ENCODE measurements at regions not wholly inside any gene's neighbourhood (a gene's known extent, or its start where the extent isn't known, plus 50 kb on each side); places are given as distances from the start of the nearest gene placed in this dataset.

DNA sequence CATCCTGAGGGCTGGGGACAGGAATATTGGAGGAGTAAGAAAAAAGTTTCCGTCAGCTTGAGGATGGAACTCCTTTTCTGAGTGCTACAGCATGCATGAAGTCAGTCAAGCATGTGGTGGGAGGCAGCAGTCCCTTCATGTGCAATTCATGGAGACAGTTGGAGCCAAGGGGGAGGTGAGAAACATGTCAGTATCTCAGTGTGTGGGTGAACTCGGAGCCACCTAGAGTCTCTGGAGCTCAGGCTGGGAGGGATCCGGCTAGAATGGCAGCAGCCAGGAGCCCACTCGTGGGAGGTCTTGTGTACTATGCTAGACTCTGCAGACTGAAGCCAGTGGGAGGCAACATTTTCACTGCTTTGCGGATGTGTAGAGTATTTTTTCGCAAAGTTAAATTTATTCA, 60.3 kb downstream of the AVPR1A start:
- H4K20me1 ChIP-seq (ENCODE audit: control insufficient read depth, insufficient read depth) = no peaks in the 10 kb centered on the region
- DNase-seq (ENCODE audit: low read depth, low spot score) = no peak
- no peaks in the 10 kb centered on the region for H3K9me3 ChIP-seq (replicated peaks; ENCODE audit: control insufficient read depth, insufficient read depth, low read length)
- ATAC-seq = no peak
- CTCF ChIA-PET = no interaction called here
- SMC1A ChIA-PET (ENCODE audit: uncharacterized antibody, unreplicated experiment) = no interaction called here
- WGBS (ENCODE audit: insufficient coverage, insufficient replicate concordance, low lambda C conversion rate, missing lambda C conversion rate) = 12% methylated on average over 6 of the region's 6 CpGs
- H3K79me2 ChIP-seq (ENCODE audit: control insufficient read depth, insufficient read depth, low read length) = no peaks in the 10 kb centered on the region
- POLR2A ChIA-PET = no interaction called here
- H3K36me3 ChIP-seq (ENCODE audit: control insufficient read depth in 2 of 2, insufficient read depth in 2 of 2, low read length in 1 of 2) = no peaks in the 10 kb centered on the region
- in situ Hi-C loops (cut with MboI) = no loop called here
- no peak overlapping the region for H2AFZ ChIP-seq (ENCODE audit: control insufficient read depth, low read depth, low read length)
- H3K4me3 ChIP-seq = no peak overlapping the region
- intact Hi-C loops (cut with micrococcal nuclease; ENCODE audit: unreplicated experiment) = no loop called here
- no TSS peak for BruUV-seq (replicated peaks)
- no peak for FAIRE-seq
- H3K4me1 ChIP-seq (ENCODE audit: control insufficient read depth, insufficient read depth, low read length) = no peaks in the 10 kb centered on the region
- H3K27me3 ChIP-seq (replicated peaks in 1 of 2; ENCODE audit: control insufficient read depth in 2 of 2, insufficient read depth in 2 of 2, low read length in 1 of 2) = no peaks in the 10 kb centered on the region
- RAD21 ChIA-PET (ENCODE audit: unreplicated experiment) = no interaction called here
- H3K4me2 ChIP-seq (ENCODE audit: control insufficient read depth, insufficient read depth) = no peak overlapping the region
- no peak overlapping the region for H3K27ac ChIP-seq (ENCODE audit: control insufficient read depth, insufficient read depth)
- no peak overlapping the region for H3K9ac ChIP-seq (ENCODE audit: control insufficient read depth, insufficient read depth, low read length)
- TF ChIP-seq RUNX3 (IDR thresholded peaks at IDR 0.05; ENCODE audit: low read length) (no peak), RBBP5 (conservative IDR thresholded peaks at IDR 0.05) (no peak)

DNA sequence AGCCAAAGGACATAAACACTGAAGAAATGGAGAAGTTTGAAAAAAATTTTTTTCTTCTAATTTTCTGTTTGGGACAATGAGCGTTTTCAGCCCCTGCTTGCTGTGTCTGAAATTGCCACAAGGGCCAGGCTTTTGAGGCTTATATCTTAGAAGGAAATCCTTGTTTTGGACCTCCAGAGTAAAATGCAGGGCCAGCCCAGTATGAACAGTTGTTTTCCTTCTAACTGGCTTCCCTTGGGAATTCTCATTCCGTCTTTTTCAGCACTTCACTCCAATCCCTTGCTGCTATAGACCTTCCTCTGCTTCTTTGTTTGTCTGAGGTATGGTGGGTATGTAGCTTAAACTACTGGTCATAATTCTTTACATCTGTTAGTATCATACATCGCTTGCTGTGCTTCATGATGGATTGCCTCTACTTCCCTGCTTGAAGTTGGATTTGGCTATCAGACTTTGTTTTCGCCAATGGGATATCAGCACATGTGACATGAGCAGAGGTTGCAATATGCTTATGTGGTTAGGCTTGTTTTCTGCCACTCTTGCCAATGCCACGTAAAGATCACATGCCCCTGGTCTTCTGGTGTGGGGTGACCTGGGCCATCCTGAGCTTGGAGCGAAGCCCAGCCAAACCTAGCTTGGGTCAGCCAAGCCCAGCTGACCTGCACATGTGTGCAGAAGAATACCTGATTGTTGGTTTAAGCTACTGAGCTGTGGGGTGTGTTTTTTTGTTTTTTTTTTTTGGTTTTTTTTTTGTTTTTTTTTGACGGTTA, 64.7 kb downstream of the AVPR1A start:
- intact Hi-C loops (cut with micrococcal nuclease; ENCODE audit: unreplicated experiment) (no loop called here), in situ Hi-C loops (cut with MboI) (no loop called here)
- H3K27ac ChIP-seq (ENCODE audit: control insufficient read depth, insufficient read depth) = no peak overlapping the region
- H3K4me2 ChIP-seq (ENCODE audit: control insufficient read depth, insufficient read depth) = no peak overlapping the region
- no peaks in the 10 kb centered on the region for H3K79me2 ChIP-seq (ENCODE audit: control insufficient read depth, insufficient read depth, low read length)
- 28% methylated on average over 7 of the region's 7 CpGs for WGBS (ENCODE audit: insufficient coverage, insufficient replicate concordance, low lambda C conversion rate, missing lambda C conversion rate)
- ChIA-PET RAD21 (ENCODE audit: unreplicated experiment) (interaction anchor here (0.7 kb wide), 1 partner anchor 102 kb away, joined by 6 read pairs; no protein-coding TSS in a partner anchor), SMC1A (ENCODE audit: uncharacterized antibody, unreplicated experiment) (no interaction called here), POLR2A (no interaction called here), CTCF (interaction anchor here (0.6 kb wide), 1 partner anchor 846 kb away, joined by 3 read pairs; no protein-coding TSS in a partner anchor)
- ATAC-seq (no peak), DNase-seq (ENCODE audit: low read depth, low spot score) (no peak), FAIRE-seq (no peak)
- no peaks in the 10 kb centered on the region for H4K20me1 ChIP-seq (ENCODE audit: control insufficient read depth, insufficient read depth)
- H3K4me3 ChIP-seq = no peak overlapping the region
- no peak overlapping the region for H3K9ac ChIP-seq (ENCODE audit: control insufficient read depth, insufficient read depth, low read length)
- no peaks in the 10 kb centered on the region for H3K9me3 ChIP-seq (replicated peaks; ENCODE audit: control insufficient read depth, insufficient read depth, low read length)
- H2AFZ ChIP-seq (ENCODE audit: control insufficient read depth, low read depth, low read length) = no peak overlapping the region
- BruUV-seq (replicated peaks) = no TSS peak
- H3K36me3 ChIP-seq (ENCODE audit: control insufficient read depth in 2 of 2, insufficient read depth in 2 of 2, low read length in 1 of 2) = no peaks in the 10 kb centered on the region
- no peaks in the 10 kb centered on the region for H3K4me1 ChIP-seq (ENCODE audit: control insufficient read depth, insufficient read depth, low read length)
- H3K27me3 ChIP-seq (replicated peaks in 1 of 2; ENCODE audit: control insufficient read depth in 2 of 2, insufficient read depth in 2 of 2, low read length in 1 of 2) = no peaks in the 10 kb centered on the region
- TF ChIP-seq CBFB (IDR thresholded peaks at IDR 0.05; ENCODE audit: low read depth) (no peak), ZNF217 (IDR thresholded peaks at IDR 0.05) (no peak), NR2C1 (IDR thresholded peaks at IDR 0.05) (no peak), RB1 (IDR thresholded peaks at IDR 0.05; ENCODE audit: borderline replicate concordance) (no peak)
- TF ChIP-seq, protein P1, sequence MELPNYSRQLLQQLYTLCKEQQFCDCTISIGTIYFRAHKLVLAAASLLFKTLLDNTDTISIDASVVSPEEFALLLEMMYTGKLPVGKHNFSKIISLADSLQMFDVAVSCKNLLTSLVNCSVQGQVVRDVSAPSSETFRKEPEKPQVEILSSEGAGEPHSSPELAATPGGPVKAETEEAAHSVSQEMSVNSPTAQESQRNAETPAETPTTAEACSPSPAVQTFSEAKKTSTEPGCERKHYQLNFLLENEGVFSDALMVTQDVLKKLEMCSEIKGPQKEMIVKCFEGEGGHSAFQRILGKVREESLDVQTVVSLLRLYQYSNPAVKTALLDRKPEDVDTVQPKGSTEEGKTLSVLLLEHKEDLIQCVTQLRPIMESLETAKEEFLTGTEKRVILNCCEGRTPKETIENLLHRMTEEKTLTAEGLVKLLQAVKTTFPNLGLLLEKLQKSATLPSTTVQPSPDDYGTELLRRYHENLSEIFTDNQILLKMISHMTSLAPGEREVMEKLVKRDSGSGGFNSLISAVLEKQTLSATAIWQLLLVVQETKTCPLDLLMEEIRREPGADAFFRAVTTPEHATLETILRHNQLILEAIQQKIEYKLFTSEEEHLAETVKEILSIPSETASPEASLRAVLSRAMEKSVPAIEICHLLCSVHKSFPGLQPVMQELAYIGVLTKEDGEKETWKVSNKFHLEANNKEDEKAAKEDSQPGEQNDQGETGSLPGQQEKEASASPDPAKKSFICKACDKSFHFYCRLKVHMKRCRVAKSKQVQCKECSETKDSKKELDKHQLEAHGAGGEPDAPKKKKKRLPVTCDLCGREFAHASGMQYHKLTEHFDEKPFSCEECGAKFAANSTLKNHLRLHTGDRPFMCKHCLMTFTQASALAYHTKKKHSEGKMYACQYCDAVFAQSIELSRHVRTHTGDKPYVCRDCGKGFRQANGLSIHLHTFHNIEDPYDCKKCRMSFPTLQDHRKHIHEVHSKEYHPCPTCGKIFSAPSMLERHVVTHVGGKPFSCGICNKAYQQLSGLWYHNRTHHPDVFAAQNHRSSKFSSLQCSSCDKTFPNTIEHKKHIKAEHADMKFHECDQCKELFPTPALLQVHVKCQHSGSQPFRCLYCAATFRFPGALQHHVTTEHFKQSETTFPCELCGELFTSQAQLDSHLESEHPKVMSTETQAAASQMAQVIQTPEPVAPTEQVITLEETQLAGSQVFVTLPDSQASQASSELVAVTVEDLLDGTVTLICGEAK (IDR thresholded peaks at IDR 0.05; ENCODE audit: borderline replicate concordance) = no peak
- TF ChIP-seq, protein P2, sequence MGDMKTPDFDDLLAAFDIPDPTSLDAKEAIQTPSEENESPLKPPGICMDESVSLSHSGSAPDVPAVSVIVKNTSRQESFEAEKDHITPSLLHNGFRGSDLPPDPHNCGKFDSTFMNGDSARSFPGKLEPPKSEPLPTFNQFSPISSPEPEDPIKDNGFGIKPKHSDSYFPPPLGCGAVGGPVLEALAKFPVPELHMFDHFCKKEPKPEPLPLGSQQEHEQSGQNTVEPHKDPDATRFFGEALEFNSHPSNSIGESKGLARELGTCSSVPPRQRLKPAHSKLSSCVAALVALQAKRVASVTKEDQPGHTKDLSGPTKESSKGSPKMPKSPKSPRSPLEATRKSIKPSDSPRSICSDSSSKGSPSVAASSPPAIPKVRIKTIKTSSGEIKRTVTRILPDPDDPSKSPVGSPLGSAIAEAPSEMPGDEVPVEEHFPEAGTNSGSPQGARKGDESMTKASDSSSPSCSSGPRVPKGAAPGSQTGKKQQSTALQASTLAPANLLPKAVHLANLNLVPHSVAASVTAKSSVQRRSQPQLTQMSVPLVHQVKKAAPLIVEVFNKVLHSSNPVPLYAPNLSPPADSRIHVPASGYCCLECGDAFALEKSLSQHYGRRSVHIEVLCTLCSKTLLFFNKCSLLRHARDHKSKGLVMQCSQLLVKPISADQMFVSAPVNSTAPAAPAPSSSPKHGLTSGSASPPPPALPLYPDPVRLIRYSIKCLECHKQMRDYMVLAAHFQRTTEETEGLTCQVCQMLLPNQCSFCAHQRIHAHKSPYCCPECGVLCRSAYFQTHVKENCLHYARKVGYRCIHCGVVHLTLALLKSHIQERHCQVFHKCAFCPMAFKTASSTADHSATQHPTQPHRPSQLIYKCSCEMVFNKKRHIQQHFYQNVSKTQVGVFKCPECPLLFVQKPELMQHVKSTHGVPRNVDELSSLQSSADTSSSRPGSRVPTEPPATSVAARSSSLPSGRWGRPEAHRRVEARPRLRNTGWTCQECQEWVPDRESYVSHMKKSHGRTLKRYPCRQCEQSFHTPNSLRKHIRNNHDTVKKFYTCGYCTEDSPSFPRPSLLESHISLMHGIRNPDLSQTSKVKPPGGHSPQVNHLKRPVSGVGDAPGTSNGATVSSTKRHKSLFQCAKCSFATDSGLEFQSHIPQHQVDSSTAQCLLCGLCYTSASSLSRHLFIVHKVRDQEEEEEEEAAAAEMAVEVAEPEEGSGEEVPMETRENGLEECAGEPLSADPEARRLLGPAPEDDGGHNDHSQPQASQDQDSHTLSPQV (IDR thresholded peaks at IDR 0.05) = no peak
